ENCODE measurements at regions not wholly inside any gene's neighbourhood (a gene's known extent, or its start where the extent isn't known, plus 50 kb on each side); places are given as distances from the start of the nearest gene placed in this dataset.

DNA sequence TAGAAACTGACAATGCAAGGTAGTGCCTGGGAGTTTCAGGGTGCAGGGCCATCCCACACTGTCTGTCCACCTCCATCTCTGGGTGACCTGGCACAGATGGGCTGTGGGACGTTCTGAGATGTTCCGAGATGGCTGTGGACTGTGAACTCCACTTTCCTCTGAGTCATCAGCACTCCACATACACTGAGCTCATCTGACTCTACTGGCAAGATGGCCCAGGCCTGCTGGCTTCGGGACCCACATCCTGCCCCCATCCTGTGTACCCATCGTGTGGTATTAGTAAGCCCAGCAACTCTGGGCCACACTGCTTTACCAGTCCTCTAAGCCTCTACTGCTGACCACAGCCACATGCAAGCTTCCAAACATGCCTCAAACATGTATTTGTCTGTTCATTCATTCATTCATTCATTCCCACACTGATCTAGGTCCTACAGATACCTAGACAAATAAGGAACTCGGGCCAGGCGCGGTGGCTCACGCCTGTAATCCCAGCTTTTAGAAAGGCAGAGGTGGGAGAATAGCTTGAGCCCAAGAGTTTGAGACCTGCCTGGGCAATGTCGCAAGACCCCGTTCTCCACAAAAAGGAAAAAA is 124.8 kb upstream of the CXCR4 start:
- TF ChIP-seq, protein P1, sequence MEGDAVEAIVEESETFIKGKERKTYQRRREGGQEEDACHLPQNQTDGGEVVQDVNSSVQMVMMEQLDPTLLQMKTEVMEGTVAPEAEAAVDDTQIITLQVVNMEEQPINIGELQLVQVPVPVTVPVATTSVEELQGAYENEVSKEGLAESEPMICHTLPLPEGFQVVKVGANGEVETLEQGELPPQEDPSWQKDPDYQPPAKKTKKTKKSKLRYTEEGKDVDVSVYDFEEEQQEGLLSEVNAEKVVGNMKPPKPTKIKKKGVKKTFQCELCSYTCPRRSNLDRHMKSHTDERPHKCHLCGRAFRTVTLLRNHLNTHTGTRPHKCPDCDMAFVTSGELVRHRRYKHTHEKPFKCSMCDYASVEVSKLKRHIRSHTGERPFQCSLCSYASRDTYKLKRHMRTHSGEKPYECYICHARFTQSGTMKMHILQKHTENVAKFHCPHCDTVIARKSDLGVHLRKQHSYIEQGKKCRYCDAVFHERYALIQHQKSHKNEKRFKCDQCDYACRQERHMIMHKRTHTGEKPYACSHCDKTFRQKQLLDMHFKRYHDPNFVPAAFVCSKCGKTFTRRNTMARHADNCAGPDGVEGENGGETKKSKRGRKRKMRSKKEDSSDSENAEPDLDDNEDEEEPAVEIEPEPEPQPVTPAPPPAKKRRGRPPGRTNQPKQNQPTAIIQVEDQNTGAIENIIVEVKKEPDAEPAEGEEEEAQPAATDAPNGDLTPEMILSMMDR (IDR thresholded peaks at IDR 0.05) = no peak
- Mint-ChIP-seq H3K27ac (peak overlapping the region in 5 of 7 donors; percentile 62 to 86 (median 73)), H3K27me3 (ENCODE audit: low read depth in 3 of 3) (peaks cover 0 to 11% (median 6%) of the 10 kb centered on the region in 3 donors), H3K4me1 (peaks cover 55% of the 10 kb centered on the region), H3K9me3 (no peaks in the 10 kb centered on the region), H3K36me3 (peaks cover 4 to 11% of the 10 kb centered on the region in 2 donors), H3K4me3 (no peak overlapping the region)
- H3K27ac ChIP-seq (ENCODE audit: low read depth in 1 of 2, low read length in 2 of 2) = no peak overlapping the region
- no peak overlapping the region for H2AFZ ChIP-seq (ENCODE audit: insufficient read depth, low read depth, low read length, poor library complexity, severe bottlenecking)
- intact Hi-C loops (cut with micrococcal nuclease) = no loop called here
- H3K9ac ChIP-seq (ENCODE audit: insufficient read depth, low read length, poor library complexity, severe bottlenecking) = no peak overlapping the region
- H3K4me2 ChIP-seq (replicated peaks; ENCODE audit: extremely low read depth, low read length, poor library complexity, severe bottlenecking) = no peak overlapping the region
- no peaks in the 10 kb centered on the region for H3K9me3 ChIP-seq (replicated peaks in 1 of 2; ENCODE audit: control insufficient read depth in 1 of 2, insufficient read depth in 1 of 2, low read length in 2 of 2)
- no peaks in the 10 kb centered on the region for H3K27me3 ChIP-seq (ENCODE audit: control insufficient read depth in 2 of 2, insufficient read depth in 2 of 2, low read length in 2 of 2)
- no peaks in the 10 kb centered on the region for H4K20me1 ChIP-seq (ENCODE audit: insufficient read depth, low read length)
- no peak overlapping the region for H3K4me3 ChIP-seq (replicated peaks in 1 of 3; ENCODE audit: low read depth in 2 of 3, low read length in 3 of 3)
- 35% methylated on average over 3 of the region's 10 CpGs for WGBS (ENCODE audit: insufficient coverage)
- no peaks in the 10 kb centered on the region for H3K36me3 ChIP-seq (replicated peaks in 1 of 2; ENCODE audit: control insufficient read depth in 1 of 2, insufficient read depth in 2 of 2, low read length in 2 of 2)
- DNase-seq = peak in 2 of 3 donors; percentile 30 to 65
- H3K79me2 ChIP-seq (ENCODE audit: insufficient read depth, low read length) = no peaks in the 10 kb centered on the region
- peaks cover 28 to 36% of the 10 kb centered on the region in 2 donors for H3K4me1 ChIP-seq (ENCODE audit: control insufficient read depth in 1 of 2, insufficient read depth in 2 of 2, low read length in 2 of 2)

DNA sequence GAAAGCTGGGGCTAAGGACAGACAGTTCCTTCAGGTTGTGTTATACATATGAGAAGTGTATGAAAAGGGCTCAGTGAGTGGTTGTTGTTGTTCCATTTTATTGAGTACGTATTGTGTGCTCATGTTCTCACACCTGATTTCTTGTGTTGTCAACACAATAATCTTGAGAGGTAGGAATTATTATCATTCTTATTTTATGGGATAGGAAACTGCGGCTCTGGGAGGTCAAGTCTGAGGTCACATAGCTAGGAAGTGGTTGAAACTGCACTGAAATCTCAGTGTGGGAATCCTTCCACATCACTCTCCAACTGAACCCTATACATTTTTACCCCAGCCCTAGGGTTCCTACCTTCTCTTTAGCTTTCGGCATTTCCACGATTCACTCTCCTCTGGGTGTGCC is 124.2 kb upstream of the CXCR4 start:
- Histone ChIP-seq H4K20me1 (ENCODE audit: insufficient read depth, low read length) (no peaks in the 10 kb centered on the region), H3K27ac (ENCODE audit: low read depth in 1 of 2, low read length in 2 of 2) (no peak overlapping the region), H3K4me3 (replicated peaks in 1 of 3; ENCODE audit: low read depth in 2 of 3, low read length in 3 of 3) (no peak overlapping the region), H3K27me3 (ENCODE audit: control insufficient read depth in 2 of 2, insufficient read depth in 2 of 2, low read length in 2 of 2) (no peaks in the 10 kb centered on the region), H3K4me1 (ENCODE audit: control insufficient read depth in 1 of 2, insufficient read depth in 2 of 2, low read length in 2 of 2) (peaks cover 31 to 38% of the 10 kb centered on the region in 2 donors), H3K9ac (ENCODE audit: insufficient read depth, low read length, poor library complexity, severe bottlenecking) (no peak overlapping the region), H3K9me3 (replicated peaks in 1 of 2; ENCODE audit: control insufficient read depth in 1 of 2, insufficient read depth in 1 of 2, low read length in 2 of 2) (no peaks in the 10 kb centered on the region), H3K36me3 (replicated peaks in 1 of 2; ENCODE audit: control insufficient read depth in 1 of 2, insufficient read depth in 2 of 2, low read length in 2 of 2) (no peaks in the 10 kb centered on the region), H3K4me2 (replicated peaks; ENCODE audit: extremely low read depth, low read length, poor library complexity, severe bottlenecking) (no peak overlapping the region), H2AFZ (ENCODE audit: insufficient read depth, low read depth, low read length, poor library complexity, severe bottlenecking) (no peak overlapping the region), H3K79me2 (ENCODE audit: insufficient read depth, low read length) (no peaks in the 10 kb centered on the region)
- Mint-ChIP-seq H3K4me1 (peaks cover 54% of the 10 kb centered on the region), H3K36me3 (peaks cover 4 to 11% of the 10 kb centered on the region in 2 donors), H3K9me3 (no peaks in the 10 kb centered on the region), H3K4me3 (no peak overlapping the region), H3K27ac (peak overlapping the region in 5 of 7 donors; percentile 50 to 86 (median 69)), H3K27me3 (ENCODE audit: low read depth in 3 of 3) (peaks cover 0 to 11% (median 5%) of the 10 kb centered on the region in 3 donors)
- TF ChIP-seq, protein P1 (IDR thresholded peaks at IDR 0.05) = no peak
- WGBS (ENCODE audit: insufficient coverage) = 89% methylated on average over 2 of the region's 4 CpGs
- intact Hi-C loops (cut with micrococcal nuclease) = no loop called here
- DNase-seq = no peak
